Esophagus squamous epithelium (tissue), 4 donors: ENCODE measurements at regions not wholly inside any gene's neighbourhood (a gene's known extent, or its start where the extent isn't known, plus 50 kb on each side); places are given as distances from the start of the nearest gene placed in this dataset.

Experiments used
- POLR2A ChIP-seq, 4 donors: fragments of 450-650 bp; IDR thresholded peaks; one replicate each; pipeline ENCODE4 v1.6.1; 2017; ENCODE audit warnings: antibody characterized with exemption in 4 of 4, mild to moderate bottlenecking in 4 of 4, moderate library complexity in 3 of 4
- TF ChIP-seq, protein P1 (sequence below), 6 experiments: fragments of 450-650 bp in 4 of 6; fragments of 200-600 bp in 2 of 6; sonication (generic) in 2 of 6; IDR thresholded peaks; one replicate each; pipeline ENCODE4 v1.5.1; 2016 to 2019; ENCODE audit warnings: antibody characterized with exemption in 6 of 6, mild to moderate bottlenecking in 4 of 6, moderate library complexity in 4 of 6

DNA sequence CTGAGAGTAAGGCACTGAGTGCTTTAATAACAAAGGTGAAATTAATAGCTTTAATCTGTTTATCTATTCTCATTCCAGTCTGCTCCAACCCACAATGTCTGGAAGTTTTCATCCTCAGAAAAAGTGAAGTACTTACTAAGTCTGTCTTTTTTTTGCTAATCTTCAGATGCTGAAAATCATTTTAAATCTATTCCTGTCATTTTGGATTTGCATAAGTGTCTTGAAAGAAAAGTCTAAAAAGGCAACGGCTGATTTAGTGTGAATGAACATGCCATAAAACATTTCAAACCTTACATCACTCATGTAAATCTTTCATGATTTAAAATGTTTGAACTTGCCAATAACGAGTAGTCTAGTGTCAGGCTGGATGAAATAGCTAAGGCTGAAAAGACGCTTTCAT is 685.6 kb downstream of the RPS29 start:
- TF ChIP-seq, protein P1, sequence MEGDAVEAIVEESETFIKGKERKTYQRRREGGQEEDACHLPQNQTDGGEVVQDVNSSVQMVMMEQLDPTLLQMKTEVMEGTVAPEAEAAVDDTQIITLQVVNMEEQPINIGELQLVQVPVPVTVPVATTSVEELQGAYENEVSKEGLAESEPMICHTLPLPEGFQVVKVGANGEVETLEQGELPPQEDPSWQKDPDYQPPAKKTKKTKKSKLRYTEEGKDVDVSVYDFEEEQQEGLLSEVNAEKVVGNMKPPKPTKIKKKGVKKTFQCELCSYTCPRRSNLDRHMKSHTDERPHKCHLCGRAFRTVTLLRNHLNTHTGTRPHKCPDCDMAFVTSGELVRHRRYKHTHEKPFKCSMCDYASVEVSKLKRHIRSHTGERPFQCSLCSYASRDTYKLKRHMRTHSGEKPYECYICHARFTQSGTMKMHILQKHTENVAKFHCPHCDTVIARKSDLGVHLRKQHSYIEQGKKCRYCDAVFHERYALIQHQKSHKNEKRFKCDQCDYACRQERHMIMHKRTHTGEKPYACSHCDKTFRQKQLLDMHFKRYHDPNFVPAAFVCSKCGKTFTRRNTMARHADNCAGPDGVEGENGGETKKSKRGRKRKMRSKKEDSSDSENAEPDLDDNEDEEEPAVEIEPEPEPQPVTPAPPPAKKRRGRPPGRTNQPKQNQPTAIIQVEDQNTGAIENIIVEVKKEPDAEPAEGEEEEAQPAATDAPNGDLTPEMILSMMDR (IDR thresholded peaks at IDR 0.05): no peak
- no peak for TF ChIP-seq POLR2A (IDR thresholded peaks at IDR 0.05)
